Gastroesophageal sphincter (tissue), 3 donors: ENCODE measurements at regions not wholly inside any gene's neighbourhood (a gene's known extent, or its start where the extent isn't known, plus 50 kb on each side); places are given as distances from the start of the nearest gene placed in this dataset.

ENCODE experiments used
- EP300 ChIP-seq: sonication (generic); formaldehyde crosslinking; IDR thresholded peaks from one replicate; pipeline ENCODE4 v1.6.1; 2017; ENCODE audit warnings: antibody characterized with exemption, mild to moderate bottlenecking
- TF ChIP-seq, protein P1 (sequence below), 4 experiments: fragments of 200-600 bp in 2 of 4; fragments of 450-650 bp in 2 of 4; sonication (generic) in 1 of 4; IDR thresholded peaks; one replicate each; pipeline ENCODE4 v1.5.1; 2017 to 2019; ENCODE audit warnings: antibody characterized with exemption in 4 of 4, mild to moderate bottlenecking in 2 of 4, moderate library complexity in 2 of 4

- TF ChIP-seq, protein P1, sequence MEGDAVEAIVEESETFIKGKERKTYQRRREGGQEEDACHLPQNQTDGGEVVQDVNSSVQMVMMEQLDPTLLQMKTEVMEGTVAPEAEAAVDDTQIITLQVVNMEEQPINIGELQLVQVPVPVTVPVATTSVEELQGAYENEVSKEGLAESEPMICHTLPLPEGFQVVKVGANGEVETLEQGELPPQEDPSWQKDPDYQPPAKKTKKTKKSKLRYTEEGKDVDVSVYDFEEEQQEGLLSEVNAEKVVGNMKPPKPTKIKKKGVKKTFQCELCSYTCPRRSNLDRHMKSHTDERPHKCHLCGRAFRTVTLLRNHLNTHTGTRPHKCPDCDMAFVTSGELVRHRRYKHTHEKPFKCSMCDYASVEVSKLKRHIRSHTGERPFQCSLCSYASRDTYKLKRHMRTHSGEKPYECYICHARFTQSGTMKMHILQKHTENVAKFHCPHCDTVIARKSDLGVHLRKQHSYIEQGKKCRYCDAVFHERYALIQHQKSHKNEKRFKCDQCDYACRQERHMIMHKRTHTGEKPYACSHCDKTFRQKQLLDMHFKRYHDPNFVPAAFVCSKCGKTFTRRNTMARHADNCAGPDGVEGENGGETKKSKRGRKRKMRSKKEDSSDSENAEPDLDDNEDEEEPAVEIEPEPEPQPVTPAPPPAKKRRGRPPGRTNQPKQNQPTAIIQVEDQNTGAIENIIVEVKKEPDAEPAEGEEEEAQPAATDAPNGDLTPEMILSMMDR (IDR thresholded peaks at IDR 0.05) = no peak
- no peak for TF ChIP-seq EP300
Measured at GRCh38 chr10:120182431-120182830, 274.6 kb upstream of the PLPP4 start.
